NCI-H526 (cell line): ENCODE measurements at regions not wholly inside any gene's neighbourhood (a gene's known extent, or its start where the extent isn't known, plus 50 kb on each side); places are given as distances from the start of the nearest gene placed in this dataset.
"Not testable (repeated sequence)": the region's sequence is repeated elsewhere in the genome, so short reads cannot be mapped to it uniquely, and the experiment has no call there.

ENCODE experiments used
- DNase-seq, 2 experiments: peaks; one replicate each; lab custom pipeline; 2025; lab: John Stamatoyannopoulos, UW

DNA sequence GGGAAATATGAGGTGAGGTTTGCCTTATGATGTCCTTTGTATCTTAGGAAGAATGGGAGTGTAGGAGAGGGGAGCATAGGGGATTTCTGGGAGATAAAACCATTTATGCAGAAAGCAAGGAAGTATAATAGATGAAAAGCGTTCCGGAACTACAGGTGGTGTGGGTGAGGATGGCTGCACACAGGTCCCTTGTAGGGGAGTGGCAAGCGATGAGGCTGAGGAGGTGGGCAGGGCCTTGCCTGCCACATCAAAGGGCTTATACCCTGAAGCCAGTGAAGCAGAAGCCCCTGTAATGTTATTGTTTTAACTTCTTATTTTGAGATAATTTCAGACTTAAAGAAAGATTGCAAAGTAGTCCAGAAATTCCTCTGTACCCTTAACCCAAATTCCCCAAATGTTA lies 107.3 kb upstream of the IKBKE start:
- DNase-seq, result not testable (repeated sequence)

- not testable (repeated sequence) for DNase-seq
These were observed 105.0 kb upstream of the IKBKE start for GRCh38 chr1:206365271-206365670.

DNA sequence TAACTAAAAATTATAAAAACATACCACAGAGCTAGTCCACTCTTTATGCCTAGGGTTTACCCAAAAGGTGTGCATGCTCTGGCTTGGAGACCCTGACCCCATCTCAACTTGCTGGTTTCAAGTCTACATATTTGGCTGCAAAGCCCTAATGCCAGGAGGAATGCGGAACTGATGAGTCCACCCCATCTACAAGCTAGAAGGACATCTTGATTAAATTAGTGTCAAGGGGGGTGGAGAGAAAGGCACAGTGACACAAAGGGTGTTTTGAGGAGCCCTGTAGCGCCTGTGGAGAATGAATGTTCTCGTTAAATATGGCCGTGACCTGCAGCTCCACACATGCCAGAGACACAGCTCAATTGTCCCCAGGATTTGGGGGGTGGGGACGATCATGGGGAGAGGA lies 104.1 kb upstream of the IKBKE start:
- not testable (repeated sequence) for DNase-seq

DNA sequence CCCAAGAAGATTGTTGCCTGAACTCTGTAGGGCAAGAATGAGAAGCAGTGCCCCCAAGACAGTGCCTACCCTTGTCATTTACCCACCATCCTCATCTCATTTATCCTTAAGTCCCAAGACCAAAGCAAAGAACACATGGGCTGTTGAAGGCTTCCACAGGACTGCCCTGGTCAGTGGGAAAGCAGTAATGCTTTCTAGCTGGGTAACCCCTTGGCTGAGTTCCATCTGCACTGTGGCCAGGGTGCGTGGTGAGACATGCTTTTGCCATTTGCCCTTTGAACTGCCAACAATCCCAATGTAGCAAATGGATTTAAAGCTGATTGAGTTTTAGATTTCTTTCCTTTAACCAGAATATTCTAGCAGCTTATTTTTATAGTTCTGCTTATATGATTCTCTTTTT lies 103.5 kb upstream of the IKBKE start:
- not testable (repeated sequence) for DNase-seq

DNA sequence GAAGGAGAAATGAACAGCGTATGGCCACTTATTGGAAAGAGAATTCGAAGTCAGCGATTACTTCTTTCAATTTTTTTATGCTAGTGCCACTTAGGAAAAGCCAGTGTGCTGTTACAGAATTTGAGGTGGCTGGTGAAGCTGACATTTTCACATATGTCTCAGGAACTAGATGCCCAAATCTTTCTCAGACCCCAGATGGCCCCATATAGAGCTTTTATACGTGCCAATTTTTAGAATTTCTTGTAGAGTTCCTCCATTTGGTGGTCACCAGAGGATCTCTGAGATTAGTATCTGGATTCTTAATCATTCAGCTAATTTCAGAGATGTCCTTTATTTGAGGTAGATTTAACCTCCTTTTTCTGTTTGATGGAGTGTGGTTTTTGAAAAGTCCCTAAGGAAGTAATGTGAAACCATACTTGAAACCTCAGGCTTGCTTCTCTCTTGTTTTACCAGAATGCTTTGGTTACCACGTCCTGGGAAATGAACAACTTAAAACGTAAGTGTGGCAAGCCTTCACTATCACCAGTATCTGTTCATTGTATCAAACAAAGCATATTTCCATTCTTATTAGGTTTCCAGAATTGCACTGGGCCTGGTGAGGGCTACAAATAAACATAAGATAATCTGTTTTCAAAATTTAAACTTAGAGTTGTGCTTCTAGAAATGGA lies 102.2 kb upstream of the IKBKE start:
- not testable (repeated sequence) for DNase-seq

GRCh38 chr1:206374725-206375124 lies 95.6 kb upstream of the IKBKE start:
- DNase-seq, result not testable (repeated sequence)

DNA sequence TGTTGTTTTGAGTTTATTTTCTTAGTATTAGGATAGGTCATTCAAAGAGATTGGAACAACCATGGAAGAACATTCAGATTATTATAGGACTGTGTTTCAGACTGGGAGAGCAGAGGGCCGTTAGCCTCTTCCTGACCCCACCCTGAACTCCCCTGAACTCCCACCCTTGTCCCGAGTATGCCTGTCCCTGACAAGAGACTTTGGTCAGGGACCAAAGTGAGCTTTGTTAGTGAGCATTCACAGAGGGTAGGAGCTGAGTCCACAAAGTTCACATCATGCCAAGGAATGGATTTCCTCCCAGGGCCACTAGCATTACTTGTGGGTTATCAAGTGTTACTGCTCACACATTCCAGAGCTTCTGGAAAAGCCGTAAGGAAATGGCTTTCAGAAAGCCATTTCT lies 94.7 kb upstream of the IKBKE start:
- not testable (repeated sequence) for DNase-seq

- DNase-seq, result not testable (repeated sequence)
These were observed 91.8 kb upstream of the IKBKE start for GRCh38 chr1:206378506-206378905.

DNA sequence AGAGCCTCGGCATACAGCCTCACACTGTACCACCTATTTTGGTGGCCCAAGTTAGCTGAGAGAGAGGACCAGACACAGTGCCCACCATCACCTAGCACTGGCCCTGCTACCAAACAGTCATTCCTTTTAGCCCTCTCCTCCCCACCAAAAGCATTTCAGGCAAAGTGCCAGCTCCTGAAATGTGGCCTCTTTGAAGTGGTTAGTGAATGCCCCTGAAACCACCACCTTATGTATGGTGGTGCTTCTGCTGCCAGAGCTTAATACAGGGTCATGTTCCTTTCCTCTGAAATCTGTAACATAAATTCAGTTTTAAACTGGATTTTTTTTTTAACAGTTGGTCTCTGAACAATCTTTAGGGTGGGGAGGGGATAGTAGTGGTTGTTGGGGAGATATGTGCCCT lies 91.0 kb upstream of the IKBKE start:
- not testable (repeated sequence) for DNase-seq

- DNase-seq, result not testable (repeated sequence)
These were observed 90.0 kb upstream of the IKBKE start for GRCh38 chr1:206380163-206380790.

GRCh38 chr1:206380791-206381610 lies 89.3 kb upstream of the IKBKE start:
- not testable (repeated sequence) for DNase-seq

DNA sequence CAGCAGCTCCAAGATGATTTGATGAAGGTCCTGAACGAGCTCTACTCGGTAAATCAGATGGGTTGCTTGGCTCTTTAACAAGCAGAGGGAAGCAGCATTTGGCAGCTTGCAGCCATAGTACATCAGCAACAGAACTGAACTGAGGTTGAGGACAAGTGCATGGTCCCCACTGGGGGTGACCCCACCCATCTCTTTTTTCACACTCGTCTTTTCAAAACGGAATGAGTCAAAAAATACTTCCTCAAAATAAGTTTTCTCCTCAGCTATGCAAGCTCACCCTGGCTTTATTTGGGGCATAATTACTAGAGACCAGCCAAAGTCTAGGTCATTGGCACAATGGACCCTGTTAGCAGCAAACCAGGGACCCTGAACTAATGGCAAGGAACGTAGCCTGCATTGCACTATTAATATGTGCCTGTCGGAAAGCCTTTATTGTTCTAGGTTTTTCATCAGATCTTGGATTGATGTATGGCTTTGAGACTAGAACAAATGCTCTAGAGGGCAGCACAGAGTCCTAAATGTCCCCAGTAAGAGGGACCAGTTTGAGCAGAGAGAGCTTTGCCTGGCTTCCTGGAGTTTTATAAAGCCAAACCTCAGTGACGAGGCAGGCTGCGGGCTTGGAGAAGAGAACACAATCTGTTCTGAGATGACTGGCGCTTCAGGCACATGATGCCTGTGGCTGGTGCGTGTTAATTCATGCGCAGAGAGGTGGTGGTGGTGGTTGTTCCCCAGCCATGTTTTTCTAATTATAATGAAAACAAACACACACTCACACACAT lies 86.1 kb upstream of the IKBKE start:
- peak in 1 of 2 experiments; percentile 28 for DNase-seq

DNA sequence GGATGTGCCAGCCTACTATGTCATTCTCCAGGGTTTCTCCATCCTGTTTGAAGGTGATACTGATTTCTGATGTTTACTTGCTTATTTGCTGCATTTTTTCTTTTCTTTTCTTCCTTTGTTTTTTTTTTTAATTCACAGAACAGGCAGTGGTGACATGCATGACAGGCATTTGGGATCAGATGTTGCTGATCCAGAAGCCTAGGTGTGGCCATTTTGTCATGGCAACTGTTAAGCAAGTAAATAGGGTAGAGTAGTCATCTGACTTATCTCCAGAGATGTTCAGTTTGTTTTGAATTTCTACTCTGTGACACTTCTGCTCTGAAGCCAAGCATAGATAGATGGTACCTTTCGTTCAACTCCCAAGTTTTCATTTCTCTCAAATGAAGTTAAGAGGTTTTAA lies 85.4 kb upstream of the IKBKE start:
- not testable (repeated sequence) for DNase-seq

DNA sequence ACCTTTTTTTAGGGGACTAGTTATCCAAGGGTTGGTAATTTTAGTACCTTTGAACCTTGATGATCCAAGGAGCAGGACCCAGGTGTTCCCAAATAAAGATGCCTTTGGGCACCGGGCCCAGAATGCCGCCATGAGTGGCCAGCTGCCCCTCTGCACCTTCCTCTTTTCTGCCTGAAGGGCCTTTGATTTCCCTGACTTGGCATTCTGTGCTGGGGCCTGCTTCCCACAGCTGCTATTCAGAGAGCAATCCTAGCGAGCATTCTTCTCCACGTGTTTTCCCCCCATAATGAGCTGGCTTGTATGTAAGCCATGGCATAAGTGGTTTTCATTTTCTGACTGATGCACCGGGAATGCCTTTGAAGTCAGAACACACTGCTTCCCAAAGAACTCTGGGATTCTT lies 82.6 kb upstream of the IKBKE start:
- not testable (repeated sequence) for DNase-seq

DNA sequence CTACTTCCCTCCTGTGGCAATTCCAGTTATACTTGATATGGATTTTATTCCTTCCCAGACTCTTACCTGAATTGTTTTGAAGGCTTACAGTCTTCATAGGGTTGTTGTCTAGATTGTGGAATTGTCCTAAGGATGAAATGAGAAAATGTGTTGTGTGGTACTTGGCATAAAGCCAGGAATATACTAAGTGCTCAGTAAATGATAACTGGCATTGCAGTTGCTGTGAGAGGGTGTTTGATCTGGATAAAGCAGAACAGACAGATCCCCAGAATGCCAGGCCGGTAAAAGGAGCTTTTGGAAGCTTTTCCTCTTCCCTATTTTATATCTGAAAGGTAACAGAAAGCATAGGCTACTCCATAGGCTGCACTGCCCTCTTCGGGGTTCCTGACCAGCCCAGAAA lies 78.4 kb upstream of the IKBKE start:
- not testable (repeated sequence) for DNase-seq

DNA sequence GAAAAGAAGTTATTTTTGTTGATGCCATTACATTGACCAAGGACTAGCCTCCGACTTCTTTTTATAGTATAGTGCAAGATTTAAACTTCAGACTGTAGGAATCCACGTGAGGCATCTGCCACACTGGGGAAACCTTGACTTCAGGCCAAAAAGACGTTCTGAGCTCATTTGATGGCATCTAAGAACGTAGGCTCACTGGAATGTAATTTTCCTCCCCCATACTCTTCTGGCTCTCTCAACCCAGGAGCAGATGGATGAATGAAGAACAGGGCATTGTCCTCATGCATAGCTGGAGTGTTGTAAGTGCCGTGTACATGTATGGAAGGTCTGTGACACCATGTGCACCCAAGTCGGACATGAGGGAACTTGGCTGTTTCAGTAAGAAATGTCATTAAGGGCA lies 72.8 kb upstream of the IKBKE start:
- DNase-seq, result not testable (repeated sequence)

- DNase-seq, result not testable (repeated sequence)
These were observed 72.0 kb upstream of the IKBKE start for GRCh38 chr1:206398261-206398660.

- not testable (repeated sequence) for DNase-seq
These were observed 66.5 kb upstream of the IKBKE start for GRCh38 chr1:206403612-206404307.

DNA sequence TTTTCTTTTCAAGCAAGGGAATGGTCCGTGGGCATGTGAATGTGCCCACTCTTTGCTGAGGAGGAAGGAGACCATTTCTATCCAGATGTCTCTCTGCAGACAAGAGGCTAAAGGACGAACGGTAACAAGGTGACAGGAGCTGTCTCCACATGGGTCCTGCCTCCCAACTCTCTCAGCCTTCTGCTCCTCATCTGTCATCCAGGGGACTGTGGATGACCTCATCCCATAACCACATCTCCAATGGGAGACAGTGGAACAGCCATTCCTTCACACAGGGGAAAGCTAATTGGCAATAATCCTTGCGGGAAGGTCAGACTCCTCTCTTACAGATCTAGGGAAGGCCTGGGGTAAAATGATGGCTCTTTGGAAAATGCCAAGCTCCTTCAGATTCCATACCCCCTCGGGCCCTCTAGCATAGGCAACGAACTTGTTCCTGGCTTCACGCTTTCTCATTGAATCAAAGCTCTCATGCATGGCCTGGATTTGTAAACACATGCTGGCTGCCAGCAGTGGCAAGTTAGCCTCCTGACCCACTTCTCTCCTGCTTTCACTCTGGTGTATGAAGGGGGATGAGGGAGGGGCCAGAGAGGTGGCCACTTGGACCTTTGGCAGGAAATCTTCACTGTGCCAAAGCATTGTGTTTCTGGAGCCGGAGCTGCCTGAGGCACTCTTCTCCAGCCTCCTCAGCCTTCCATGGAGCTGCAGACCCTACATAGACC lies 65.8 kb upstream of the IKBKE start:
- not testable (repeated sequence) for DNase-seq

DNA sequence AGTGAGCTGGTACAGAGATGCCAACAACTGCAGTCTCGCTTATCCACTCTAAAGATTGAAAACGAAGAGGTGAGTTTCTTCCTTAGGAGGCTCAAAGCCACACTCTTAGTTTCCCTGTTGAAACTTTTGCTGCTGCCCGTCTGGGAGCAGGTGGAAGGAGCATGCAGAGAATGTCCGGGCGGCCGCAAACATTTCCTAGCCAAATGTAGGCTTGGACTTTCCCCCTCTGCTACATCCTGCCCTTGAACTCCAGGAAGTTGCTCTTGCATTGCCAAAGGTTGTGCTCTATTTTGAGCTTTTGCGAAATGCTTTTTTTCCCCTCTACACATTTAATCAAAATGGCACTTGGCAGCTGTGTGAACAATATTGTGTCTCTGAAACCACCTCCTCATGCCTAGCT lies 65.0 kb upstream of the IKBKE start:
- not testable (repeated sequence) for DNase-seq
